GM12874 (cell line): ENCODE measurements at regions not wholly inside any gene's neighbourhood (a gene's known extent, or its start where the extent isn't known, plus 50 kb on each side); places are given as distances from the start of the nearest gene placed in this dataset.

Experiments used
- TF ChIP-seq, protein P1 (sequence below): IDR thresholded peaks from 2 replicates; pipeline ENCODE4 v1.5.1; 2011; ENCODE audit warnings: low read depth, mild to moderate bottlenecking, control low read depth, low read length, moderate library complexity; ENCODE audit not compliant: insufficient read depth

DNA sequence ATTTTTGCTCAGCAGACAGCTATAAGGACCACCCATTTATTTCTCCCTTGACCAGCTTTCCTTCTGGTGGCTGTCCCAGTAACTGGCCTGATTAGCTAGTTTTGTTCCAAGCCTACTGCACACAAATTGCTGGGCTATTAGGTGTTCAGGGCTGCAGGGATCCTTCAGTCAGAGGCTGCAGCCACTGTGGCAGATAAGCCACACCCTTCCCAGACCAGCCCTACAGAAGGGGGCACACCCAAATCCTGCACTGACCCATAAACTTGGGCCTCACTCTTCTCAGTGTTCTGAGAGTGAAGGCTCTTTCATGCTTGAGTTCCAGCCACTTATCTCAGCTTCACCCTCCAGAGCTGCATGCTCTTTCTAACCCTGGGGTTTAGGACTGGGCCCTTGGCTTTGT, 200.0 kb downstream of the AASDHPPT start:
- TF ChIP-seq, protein P1, sequence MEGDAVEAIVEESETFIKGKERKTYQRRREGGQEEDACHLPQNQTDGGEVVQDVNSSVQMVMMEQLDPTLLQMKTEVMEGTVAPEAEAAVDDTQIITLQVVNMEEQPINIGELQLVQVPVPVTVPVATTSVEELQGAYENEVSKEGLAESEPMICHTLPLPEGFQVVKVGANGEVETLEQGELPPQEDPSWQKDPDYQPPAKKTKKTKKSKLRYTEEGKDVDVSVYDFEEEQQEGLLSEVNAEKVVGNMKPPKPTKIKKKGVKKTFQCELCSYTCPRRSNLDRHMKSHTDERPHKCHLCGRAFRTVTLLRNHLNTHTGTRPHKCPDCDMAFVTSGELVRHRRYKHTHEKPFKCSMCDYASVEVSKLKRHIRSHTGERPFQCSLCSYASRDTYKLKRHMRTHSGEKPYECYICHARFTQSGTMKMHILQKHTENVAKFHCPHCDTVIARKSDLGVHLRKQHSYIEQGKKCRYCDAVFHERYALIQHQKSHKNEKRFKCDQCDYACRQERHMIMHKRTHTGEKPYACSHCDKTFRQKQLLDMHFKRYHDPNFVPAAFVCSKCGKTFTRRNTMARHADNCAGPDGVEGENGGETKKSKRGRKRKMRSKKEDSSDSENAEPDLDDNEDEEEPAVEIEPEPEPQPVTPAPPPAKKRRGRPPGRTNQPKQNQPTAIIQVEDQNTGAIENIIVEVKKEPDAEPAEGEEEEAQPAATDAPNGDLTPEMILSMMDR: no peak

DNA sequence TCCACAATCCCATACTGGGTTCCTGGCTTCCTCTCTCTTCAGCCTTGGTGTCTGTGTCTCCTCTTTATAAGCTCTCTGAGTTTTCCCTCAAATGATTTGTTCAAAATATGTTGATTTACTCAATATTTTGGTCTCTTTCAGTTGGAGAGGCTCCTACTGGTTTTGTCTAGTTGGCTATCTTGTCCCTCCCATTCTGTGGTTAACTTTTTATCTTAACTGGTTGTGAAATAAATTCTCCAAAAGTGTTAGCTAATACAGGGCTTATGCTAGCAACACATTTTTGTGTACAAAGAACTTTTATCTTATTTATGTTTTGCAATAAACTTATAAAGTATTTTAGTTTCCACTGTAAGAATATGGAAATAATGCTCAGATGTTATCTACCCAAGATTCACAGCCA, 200.9 kb downstream of the AASDHPPT start:
- TF ChIP-seq, protein P1: no peak

DNA sequence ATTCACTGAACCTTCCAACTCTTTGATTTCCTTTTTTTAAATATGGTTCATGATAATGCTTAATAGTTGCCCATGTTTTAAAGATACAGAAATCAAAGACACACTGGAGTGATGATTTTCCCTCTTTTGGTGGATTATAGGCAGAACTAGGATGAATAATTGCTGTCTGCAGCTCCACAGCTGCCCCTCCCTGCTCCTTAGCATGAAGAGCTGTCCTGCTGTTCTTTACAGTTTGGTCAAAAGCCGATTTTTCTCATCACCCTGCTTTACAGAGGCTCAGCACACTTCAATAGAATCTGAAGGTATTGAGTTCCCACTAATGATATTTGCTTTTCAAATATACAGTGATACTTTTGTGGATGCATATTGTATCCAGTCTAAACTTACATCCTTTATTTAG, 202.6 kb downstream of the AASDHPPT start:
- TF ChIP-seq, protein P1: no peak

DNA sequence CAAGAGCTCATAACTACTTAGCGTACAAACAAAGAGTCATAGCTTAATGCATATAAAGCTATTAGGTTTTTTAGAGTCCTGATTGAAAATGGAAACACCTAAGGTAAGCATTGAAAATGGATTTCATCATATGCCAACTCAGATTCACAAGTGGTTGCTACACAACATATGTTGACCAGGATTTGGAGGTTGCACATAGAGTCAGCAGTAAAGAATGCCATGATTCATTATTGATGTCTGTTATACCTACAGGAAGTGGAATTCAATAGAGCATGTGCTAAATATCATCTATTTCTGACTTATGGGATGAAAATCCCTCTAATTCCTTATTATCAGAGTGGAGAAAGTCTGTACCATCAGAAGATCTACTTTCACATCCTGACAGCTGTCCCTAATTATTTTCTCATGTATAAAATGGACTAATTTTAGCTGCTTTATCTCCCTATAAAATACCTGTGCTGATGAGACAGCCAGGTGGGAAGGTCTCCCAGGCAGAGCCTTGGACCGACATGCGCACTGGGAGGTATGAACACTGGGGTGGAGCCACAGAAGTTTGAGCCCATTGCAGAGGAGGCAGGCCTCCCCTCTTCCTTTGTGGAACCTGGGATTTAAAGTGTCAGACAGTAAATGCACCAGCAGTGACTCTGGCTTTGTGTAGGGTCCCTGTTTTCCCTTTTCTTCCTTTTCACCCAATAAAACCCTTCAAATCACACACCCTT, 204.2 kb downstream of the AASDHPPT start:
- TF ChIP-seq, protein P1: no peak

DNA sequence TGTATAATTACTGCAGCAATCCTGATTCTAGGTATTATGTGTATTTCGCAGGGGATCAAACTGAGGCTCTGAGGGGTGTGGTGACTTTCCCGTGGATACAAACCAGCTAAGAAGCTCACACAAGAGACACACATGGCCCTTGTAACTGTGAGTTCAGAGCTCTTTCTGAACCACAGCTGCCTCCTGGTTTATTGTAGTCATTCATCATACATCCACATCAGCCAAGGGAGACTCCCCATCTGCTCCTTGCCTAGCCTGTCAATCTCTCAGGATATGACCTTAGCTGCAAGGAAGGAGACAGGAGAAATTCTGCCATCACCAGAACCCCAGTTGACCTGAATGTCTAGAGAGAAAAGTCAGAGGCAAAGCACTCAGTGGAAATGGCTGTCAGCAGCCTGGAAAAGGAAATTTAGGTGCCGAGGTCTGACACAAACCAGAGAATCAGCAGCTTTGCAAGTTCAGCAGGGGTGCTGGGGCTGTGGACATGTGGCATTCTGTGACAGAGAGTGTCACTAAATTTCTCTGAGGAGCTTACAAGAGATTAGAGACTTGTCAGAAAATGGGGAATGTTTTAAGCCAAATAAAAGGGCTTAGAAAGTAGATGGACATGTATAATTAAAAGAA, 209.5 kb downstream of the AASDHPPT start:
- TF ChIP-seq, protein P1: no peak

DNA sequence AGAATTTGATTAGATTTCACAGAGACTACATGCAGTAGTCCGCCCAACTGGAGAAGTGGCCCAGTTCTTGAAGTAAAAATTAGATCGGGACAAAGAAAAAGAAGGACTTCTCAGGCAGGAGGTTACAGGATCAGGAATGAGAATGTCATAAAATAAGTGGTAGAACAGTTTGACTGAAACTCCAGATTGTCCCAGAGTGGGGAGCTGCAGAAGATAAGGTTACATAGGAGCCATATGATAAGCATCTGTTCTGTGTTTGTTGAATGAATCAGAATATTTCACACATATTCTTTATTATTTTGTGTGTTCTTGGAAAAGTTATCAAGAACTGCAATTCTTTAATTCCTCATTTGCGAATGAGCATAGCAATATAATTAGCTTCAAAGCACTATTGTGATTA, 210.6 kb downstream of the AASDHPPT start:
- TF ChIP-seq, protein P1: no peak

DNA sequence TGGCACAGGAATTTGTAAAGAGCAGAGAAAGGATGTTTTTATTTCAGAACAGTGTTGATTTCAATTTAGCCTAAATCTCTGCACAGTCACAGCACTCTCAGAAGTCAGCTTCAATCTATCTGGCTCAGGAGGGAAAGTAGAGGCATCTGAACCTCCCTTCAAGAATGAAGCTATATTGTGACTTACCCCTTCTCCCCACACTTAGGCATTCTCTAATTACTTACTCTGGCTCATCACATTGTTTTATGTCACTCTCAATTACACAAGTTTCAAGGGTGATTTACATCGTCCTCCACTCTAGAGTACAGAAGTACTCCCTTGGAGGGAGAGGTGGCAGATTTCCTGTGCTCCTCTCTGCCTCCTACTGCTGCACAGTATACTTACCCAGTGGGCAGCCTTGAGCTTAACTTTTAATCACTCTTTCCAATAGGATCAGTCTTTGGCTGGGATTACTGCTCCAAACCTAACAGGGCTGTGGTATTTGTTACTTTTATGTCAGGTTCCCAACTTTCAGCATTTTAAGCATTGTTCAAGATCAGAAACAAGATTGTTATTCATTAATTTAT, 211.4 kb downstream of the AASDHPPT start:
- TF ChIP-seq, protein P1: no peak
